B cell (primary cell): ENCODE measurements at regions not wholly inside any gene's neighbourhood (a gene's known extent, or its start where the extent isn't known, plus 50 kb on each side); places are given as distances from the start of the nearest gene placed in this dataset.

Experiments used
- EZH2 ChIP-seq: IDR thresholded peaks from 2 replicates; pipeline ENCODE4 v1.6.1; 2012; ENCODE audit warnings: borderline replicate concordance, low read depth, mild to moderate bottlenecking, moderate library complexity, low read length; ENCODE audit not compliant: insufficient read depth, poor library complexity, severe bottlenecking
- TF ChIP-seq, protein P1 (sequence below): fragments of 200-600 bp; IDR thresholded peaks from one replicate; pipeline ENCODE4 v1.8.0; 2022; ENCODE audit warnings: antibody characterized with exemption, mild to moderate bottlenecking

DNA sequence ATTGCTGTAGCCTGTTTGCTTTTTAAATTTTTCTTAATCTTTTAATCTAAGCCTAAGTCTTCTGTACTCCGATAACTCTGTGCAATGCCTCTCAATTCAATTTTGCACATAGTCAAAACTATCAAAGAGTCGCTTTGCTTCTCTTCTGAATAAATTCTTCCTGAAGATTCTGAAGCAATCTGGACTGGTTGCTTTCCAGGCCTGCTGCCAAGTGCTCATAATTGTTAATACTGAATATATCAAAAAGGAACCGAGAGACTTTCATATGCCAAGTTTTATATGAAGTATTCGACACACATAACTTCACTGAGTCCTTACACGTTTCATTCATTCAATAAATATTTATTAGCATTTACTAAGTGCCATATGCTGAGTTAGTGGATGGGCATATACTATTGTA, 91.3 kb downstream of the EDNRB start:
- TF ChIP-seq, protein P1, sequence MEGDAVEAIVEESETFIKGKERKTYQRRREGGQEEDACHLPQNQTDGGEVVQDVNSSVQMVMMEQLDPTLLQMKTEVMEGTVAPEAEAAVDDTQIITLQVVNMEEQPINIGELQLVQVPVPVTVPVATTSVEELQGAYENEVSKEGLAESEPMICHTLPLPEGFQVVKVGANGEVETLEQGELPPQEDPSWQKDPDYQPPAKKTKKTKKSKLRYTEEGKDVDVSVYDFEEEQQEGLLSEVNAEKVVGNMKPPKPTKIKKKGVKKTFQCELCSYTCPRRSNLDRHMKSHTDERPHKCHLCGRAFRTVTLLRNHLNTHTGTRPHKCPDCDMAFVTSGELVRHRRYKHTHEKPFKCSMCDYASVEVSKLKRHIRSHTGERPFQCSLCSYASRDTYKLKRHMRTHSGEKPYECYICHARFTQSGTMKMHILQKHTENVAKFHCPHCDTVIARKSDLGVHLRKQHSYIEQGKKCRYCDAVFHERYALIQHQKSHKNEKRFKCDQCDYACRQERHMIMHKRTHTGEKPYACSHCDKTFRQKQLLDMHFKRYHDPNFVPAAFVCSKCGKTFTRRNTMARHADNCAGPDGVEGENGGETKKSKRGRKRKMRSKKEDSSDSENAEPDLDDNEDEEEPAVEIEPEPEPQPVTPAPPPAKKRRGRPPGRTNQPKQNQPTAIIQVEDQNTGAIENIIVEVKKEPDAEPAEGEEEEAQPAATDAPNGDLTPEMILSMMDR = no peak
- no peak for TF ChIP-seq EZH2
